PC-9 (cell line): ENCODE measurements at regions not wholly inside any gene's neighbourhood (a gene's known extent, or its start where the extent isn't known, plus 50 kb on each side); places are given as distances from the start of the nearest gene placed in this dataset.
A peak's percentile ranks its signal among the peaks of the same experiment; 100 is the strongest.

ENCODE experiments used
- BruUV-seq: library from RNA; stranded (reverse); fragments of 400-500 nt; replicated peaks from 2 replicates; lab custom pipeline; 2021; lab: Mats Ljungman, UMichigan
- CTCF ChIA-PET: fragments of 300-600 bp; sonication (Branson Sonifier 250); formaldehyde crosslinking; loops from one replicate; lab custom pipeline; 2022; ENCODE audit warnings: antibody characterized with exemption; lab: Charles Lee
- POLR2A ChIA-PET: fragments of 300-600 bp; sonication (Branson Sonifier 250); formaldehyde crosslinking; loops from one replicate; lab custom pipeline; 2022; ENCODE audit warnings: antibody characterized with exemption; ENCODE audit not compliant: unreplicated experiment; lab: Charles Lee
- DNase-seq, 2 experiments: peaks; one replicate each; pipeline versions ENCODE4 v3.0.0 to v3.0.0-alpha.2; 2015 to 2022; ENCODE audit warnings: mixed read lengths in 1 of 2
- H2AFZ ChIP-seq: fragments of 200-600 bp; sonication (generic); 2 replicates; pipeline ENCODE4 v1.8.1; 2017; ENCODE audit warnings: antibody characterized with exemption
- H3F3A ChIP-seq: fragments of 200-600 bp; sonication (generic); 2 replicates; pipeline ENCODE4 v1.8.1; 2017; ENCODE audit warnings: antibody characterized with exemption, mild to moderate bottlenecking, low read depth; ENCODE audit not compliant: insufficient read depth
- H3K27ac ChIP-seq: fragments of 200-600 bp; sonication (generic); 2 replicates; pipeline ENCODE4 v1.6.1; 2016; ENCODE audit warnings: mixed run types
- H3K27me3 ChIP-seq: fragments of 200-600 bp; sonication (generic); 2 replicates; pipeline ENCODE4 v1.6.1; 2016; ENCODE audit warnings: low read depth, mixed run types; ENCODE audit not compliant: insufficient read depth
- H3K36me3 ChIP-seq: fragments of 200-600 bp; sonication (generic); 2 replicates; pipeline ENCODE4 v1.6.1; 2016; ENCODE audit warnings: low read depth, mixed run types
- H3K4me1 ChIP-seq: fragments of 200-600 bp; sonication (generic); replicated peaks from 2 replicates; pipeline ENCODE4 v1.6.1; 2016; ENCODE audit warnings: mixed run types; ENCODE audit not compliant: insufficient read depth
- H3K4me2 ChIP-seq: fragments of 200-600 bp; sonication (generic); 2 replicates; pipeline ENCODE4 v1.6.1; 2017; ENCODE audit warnings: mixed run types
- H3K4me3 ChIP-seq: fragments of 200-600 bp; sonication (generic); 2 replicates; pipeline ENCODE4 v1.6.1; 2016; ENCODE audit warnings: mixed run types
- H3K79me2 ChIP-seq: fragments of 200-600 bp; sonication (generic); 2 replicates; pipeline ENCODE4 v1.6.1; 2017; ENCODE audit warnings: low read depth, mixed run types
- H3K9me2 ChIP-seq: fragments of 200-600 bp; sonication (generic); 2 replicates; pipeline ENCODE4 v1.8.1; 2017; ENCODE audit warnings: mild to moderate bottlenecking; ENCODE audit not compliant: insufficient read depth
- H3K9me3 ChIP-seq: fragments of 200-600 bp; sonication (generic); 2 replicates; pipeline ENCODE4 v1.8.1; 2016; ENCODE audit warnings: low read depth; ENCODE audit not compliant: insufficient read depth
- H4K20me1 ChIP-seq: fragments of 200-600 bp; sonication (generic); 2 replicates; pipeline ENCODE4 v1.8.1; 2017; ENCODE audit not compliant: insufficient read depth
- EZH2 ChIP-seq: fragments of 200-600 bp; sonication (generic); IDR thresholded peaks from 2 replicates; pipeline ENCODE4 v1.8.0; 2017; ENCODE audit warnings: antibody characterized with exemption, low read depth
- intact Hi-C: fragments of 100-400 bp; cut with micrococcal nuclease; formaldehyde crosslinking; loops from one replicate; pipeline ENCODE4 v1.10.0; 2022; ENCODE audit not compliant: unreplicated experiment
- TF ChIP-seq, protein P1 (sequence below): fragments of 200-600 bp; sonication (generic); conservative IDR thresholded peaks from 2 replicates; pipeline ENCODE4 v1.6.1; 2017; ENCODE audit warnings: mixed run types, antibody characterized with exemption, mild to moderate bottlenecking, moderate library complexity

DNA sequence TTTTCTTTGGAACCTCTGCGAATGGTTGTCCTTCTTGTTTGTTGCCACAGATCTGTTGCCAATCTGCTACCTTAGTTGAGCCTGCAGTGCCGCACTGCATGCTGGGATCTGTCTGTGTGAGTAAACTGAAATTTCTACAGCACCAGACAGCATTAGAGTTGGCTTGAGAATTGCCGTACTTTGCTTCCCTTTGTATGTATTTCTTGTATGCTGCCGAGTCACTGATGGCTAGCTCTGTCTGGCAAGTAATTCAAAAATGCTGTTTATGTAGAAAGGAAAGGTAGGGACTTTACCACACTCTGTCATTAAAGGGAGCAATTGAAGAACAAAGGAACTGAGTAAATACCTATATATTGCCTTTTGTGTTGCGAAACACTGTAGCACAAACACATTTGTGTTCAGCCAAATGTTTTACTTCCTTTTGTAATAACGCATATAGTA is 857.4 kb downstream of the USP25 start:
- POLR2A ChIA-PET, result no interaction called here

DNA sequence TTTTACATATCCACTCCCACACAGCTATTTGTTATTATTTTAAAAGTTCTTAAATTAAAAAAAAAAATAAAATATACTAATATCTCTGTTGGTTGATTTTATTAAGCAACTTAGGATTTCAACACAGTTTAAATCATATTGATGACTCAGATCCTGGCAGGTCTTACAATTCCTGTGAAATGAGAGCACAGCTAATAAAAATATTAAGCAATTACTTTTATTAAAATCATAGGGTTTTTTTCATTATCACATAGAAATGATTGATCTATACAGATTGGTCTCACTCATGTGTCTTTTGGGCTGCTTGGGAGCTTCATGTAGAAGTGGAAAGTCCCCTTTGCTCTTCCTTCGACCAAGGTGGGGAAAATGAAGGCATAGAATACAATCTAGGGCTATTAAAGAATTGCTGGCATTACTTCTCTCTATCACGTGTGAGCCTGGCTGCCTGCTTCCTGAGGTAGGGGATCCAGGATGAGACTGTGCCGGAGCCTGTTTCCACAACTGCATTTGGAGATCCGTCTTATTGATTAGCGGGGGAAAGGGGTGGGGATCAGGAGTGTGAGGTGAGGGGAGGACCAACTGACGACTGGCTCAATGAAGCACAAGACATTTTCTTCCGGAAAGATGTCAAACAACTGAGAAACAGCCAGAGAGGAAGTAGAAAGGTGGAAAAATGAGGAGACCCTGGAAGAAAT is 858.0 kb downstream of the USP25 start:
- no peaks in the 10 kb centered on the region for H4K20me1 ChIP-seq
- no peaks in the 10 kb centered on the region for H3K36me3 ChIP-seq
- peak overlapping the region; percentile 90 for H3K27ac ChIP-seq
- BruUV-seq, result TSS peak; percentile 69
- ChIA-PET CTCF (no interaction called here), POLR2A (no interaction called here)
- peak overlapping the region; percentile 49 for H3K4me3 ChIP-seq
- H3K79me2 ChIP-seq, result no peaks in the 10 kb centered on the region
- no peaks in the 10 kb centered on the region for H3K9me3 ChIP-seq
- TF ChIP-seq, protein P1, sequence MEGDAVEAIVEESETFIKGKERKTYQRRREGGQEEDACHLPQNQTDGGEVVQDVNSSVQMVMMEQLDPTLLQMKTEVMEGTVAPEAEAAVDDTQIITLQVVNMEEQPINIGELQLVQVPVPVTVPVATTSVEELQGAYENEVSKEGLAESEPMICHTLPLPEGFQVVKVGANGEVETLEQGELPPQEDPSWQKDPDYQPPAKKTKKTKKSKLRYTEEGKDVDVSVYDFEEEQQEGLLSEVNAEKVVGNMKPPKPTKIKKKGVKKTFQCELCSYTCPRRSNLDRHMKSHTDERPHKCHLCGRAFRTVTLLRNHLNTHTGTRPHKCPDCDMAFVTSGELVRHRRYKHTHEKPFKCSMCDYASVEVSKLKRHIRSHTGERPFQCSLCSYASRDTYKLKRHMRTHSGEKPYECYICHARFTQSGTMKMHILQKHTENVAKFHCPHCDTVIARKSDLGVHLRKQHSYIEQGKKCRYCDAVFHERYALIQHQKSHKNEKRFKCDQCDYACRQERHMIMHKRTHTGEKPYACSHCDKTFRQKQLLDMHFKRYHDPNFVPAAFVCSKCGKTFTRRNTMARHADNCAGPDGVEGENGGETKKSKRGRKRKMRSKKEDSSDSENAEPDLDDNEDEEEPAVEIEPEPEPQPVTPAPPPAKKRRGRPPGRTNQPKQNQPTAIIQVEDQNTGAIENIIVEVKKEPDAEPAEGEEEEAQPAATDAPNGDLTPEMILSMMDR, result no peak
- TF ChIP-seq EZH2, result no peak
- H3K9me2 ChIP-seq, result no peaks in the 10 kb centered on the region
- H3K27me3 ChIP-seq, result no peaks in the 10 kb centered on the region
- peaks cover 31% of the 10 kb centered on the region for H3F3A ChIP-seq
- peak overlapping the region; percentile 95 for H3K4me2 ChIP-seq
- H3K4me1 ChIP-seq, result peaks cover 40% of the 10 kb centered on the region
- intact Hi-C loops, result loop anchor here (2.0 to 10.0 kb wide), 3 partner anchors 17 to 457 kb away; no protein-coding TSS in a partner anchor
- DNase-seq, result peak in 1 of 2 experiments; percentile 75
- H2AFZ ChIP-seq, result peak overlapping the region; percentile 59

More for the DNA sequence above, 857.4 kb downstream of the USP25 start:
- CTCF ChIA-PET, result no interaction called here
- BruUV-seq, result no TSS peak
- Histone ChIP-seq H3K9me2 (no peaks in the 10 kb centered on the region), H3K27me3 (no peaks in the 10 kb centered on the region), H3K36me3 (no peaks in the 10 kb centered on the region), H3K9me3 (no peaks in the 10 kb centered on the region), H3K4me2 (peak overlapping the region; percentile 95), H3K79me2 (no peaks in the 10 kb centered on the region), H3K4me3 (peak overlapping the region; percentile 49), H3F3A (peaks cover 31% of the 10 kb centered on the region), H3K27ac (peak overlapping the region; percentile 90), H4K20me1 (no peaks in the 10 kb centered on the region), H3K4me1 (peaks cover 40% of the 10 kb centered on the region), H2AFZ (peak overlapping the region; percentile 93)
- intact Hi-C loops, result loop anchor here (2.0 to 10.0 kb wide), 3 partner anchors 16 to 458 kb away; no protein-coding TSS in a partner anchor
- peak; percentile 39 to 83 for DNase-seq
- no peak for TF ChIP-seq EZH2
- TF ChIP-seq, protein P1, result no peak

DNA sequence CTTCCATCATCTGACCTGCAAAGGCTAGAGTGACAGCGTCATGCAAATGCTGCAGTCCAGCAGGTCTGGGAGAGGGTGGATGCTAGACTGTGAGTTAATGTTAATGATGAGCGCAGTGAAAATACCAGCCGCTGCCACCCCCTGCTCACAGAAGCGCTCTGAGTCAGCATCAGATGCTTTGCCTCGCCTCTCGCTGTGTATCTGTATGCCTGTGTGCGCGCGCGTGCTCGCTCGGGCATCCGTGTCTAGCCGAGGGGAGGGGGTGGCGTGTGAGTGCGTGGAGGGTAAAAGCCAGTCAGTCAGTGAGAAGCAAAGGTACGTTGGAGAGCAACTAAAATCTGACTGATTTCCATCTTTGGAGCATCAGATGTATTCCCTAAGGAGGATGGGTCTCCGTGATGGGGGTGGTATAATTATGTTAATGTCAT is 858.7 kb downstream of the USP25 start:
- Histone ChIP-seq H3K4me1 (peaks cover 40% of the 10 kb centered on the region), H2AFZ (peak overlapping the region; percentile 59), H3K4me2 (peak overlapping the region; percentile 95), H3K36me3 (no peaks in the 10 kb centered on the region), H3K27me3 (no peaks in the 10 kb centered on the region), H3K4me3 (peak overlapping the region; percentile 49), H3K9me2 (no peaks in the 10 kb centered on the region), H3K79me2 (no peaks in the 10 kb centered on the region), H3F3A (peaks cover 31% of the 10 kb centered on the region), H3K27ac (peak overlapping the region; percentile 90), H4K20me1 (no peaks in the 10 kb centered on the region), H3K9me3 (no peaks in the 10 kb centered on the region)
- ChIA-PET CTCF (no interaction called here), POLR2A (no interaction called here)
- peak; percentile 64 to 78 for DNase-seq
- intact Hi-C loops, result loop anchor here (10.0 kb wide), 2 partner anchors 226 to 456 kb away; no protein-coding TSS in a partner anchor
- no peak for TF ChIP-seq EZH2
- TF ChIP-seq, protein P1, result no peak
- BruUV-seq, result no TSS peak
